ENCODE measurements at regions not wholly inside any gene's neighbourhood (a gene's known extent, or its start where the extent isn't known, plus 50 kb on each side); places are given as distances from the start of the nearest gene placed in this dataset.

- no peak for DNase-seq
- no peaks in the 10 kb centered on the region for H3K36me3 ChIP-seq
- TF ChIP-seq, protein P1, sequence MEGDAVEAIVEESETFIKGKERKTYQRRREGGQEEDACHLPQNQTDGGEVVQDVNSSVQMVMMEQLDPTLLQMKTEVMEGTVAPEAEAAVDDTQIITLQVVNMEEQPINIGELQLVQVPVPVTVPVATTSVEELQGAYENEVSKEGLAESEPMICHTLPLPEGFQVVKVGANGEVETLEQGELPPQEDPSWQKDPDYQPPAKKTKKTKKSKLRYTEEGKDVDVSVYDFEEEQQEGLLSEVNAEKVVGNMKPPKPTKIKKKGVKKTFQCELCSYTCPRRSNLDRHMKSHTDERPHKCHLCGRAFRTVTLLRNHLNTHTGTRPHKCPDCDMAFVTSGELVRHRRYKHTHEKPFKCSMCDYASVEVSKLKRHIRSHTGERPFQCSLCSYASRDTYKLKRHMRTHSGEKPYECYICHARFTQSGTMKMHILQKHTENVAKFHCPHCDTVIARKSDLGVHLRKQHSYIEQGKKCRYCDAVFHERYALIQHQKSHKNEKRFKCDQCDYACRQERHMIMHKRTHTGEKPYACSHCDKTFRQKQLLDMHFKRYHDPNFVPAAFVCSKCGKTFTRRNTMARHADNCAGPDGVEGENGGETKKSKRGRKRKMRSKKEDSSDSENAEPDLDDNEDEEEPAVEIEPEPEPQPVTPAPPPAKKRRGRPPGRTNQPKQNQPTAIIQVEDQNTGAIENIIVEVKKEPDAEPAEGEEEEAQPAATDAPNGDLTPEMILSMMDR (IDR thresholded peaks at IDR 0.05), result no peak
- TF ChIP-seq POLR2A (IDR thresholded peaks at IDR 0.05), result no peak
- intact Hi-C loops (cut with DNase I), result no loop called here
- peaks cover 0 to 20% (median 0%) of the 10 kb centered on the region in 9 donors for H3K27me3 ChIP-seq
- H3K9me3 ChIP-seq, result no peaks in the 10 kb centered on the region
- H3K4me3 ChIP-seq, result no peak overlapping the region
- ATAC-seq, result no peak
- H3K4me1 ChIP-seq, result no peaks in the 10 kb centered on the region
- H3K27ac ChIP-seq, result no peak overlapping the region
- 64 to 77% (median 67%) methylated on average over 2 of the region's 2 CpGs for WGBS, 4 donors
Observed at GRCh38 chr20:48531505-48531904, 296.3 kb downstream of the PREX1 start.

DNA sequence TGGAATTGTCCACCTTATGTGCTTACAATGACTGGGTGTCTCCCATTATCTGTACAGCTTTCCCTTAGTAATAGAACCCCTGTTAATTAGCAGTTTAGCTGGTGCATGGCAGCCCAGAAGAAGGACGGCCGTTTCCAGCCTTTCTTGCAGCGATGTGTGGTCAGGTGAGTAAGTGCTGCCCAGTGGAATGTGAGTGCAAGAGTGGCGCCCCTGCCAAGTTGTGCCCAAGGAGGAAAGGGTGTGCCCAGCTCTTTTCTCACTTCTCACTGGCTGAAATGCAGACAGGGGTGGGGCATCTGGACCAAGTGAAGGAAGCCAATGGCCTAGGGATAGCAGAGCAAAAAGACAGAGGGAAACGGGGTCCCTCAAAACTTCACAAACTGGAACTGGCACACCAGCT is 296.8 kb downstream of the PREX1 start:
- Histone ChIP-seq H3K36me3 (no peaks in the 10 kb centered on the region), H3K4me1 (no peaks in the 10 kb centered on the region), H3K4me3 (no peak overlapping the region), H3K9me3 (no peaks in the 10 kb centered on the region), H3K27me3 (peaks cover 0 to 24% (median 0%) of the 10 kb centered on the region in 9 donors), H3K27ac (no peak overlapping the region)
- intact Hi-C loops (cut with DNase I), result no loop called here
- ATAC-seq (no peak), DNase-seq (no peak)
- TF ChIP-seq POLR2A (IDR thresholded peaks at IDR 0.05), result no peak
- TF ChIP-seq, protein P1 (IDR thresholded peaks at IDR 0.05), result no peak
- 76 to 87% (median 80%) methylated on average over 5 of the region's 5 CpGs for WGBS, 4 donors

DNA sequence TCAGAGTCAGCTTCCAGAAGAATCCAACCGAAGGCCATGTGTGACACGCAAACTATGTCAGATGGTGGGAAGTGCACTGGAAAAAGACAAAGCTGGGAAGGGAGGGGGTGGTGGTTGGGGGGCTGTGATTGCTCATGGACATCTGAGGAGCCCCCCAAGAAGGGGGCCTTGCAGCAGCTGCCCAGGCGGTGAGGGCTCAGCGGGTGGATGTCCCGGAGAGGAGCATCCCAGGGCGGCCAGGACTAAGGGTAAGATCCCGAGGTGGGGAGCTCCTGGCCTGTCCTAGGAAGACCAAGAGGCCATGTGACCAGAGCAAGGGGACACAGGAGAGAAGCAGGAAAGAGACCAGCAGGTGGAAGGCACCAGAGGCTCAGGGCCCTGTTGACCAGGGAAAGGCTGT is 299.5 kb downstream of the PREX1 start:
- no peaks in the 10 kb centered on the region for H3K9me3 ChIP-seq
- H3K4me1 ChIP-seq, result no peaks in the 10 kb centered on the region
- no peak for TF ChIP-seq POLR2A (IDR thresholded peaks at IDR 0.05)
- TF ChIP-seq, protein P1 (IDR thresholded peaks at IDR 0.05), result no peak
- H3K36me3 ChIP-seq, result no peaks in the 10 kb centered on the region
- peaks cover 0 to 15% (median 0%) of the 10 kb centered on the region in 9 donors for H3K27me3 ChIP-seq
- no peak overlapping the region for H3K27ac ChIP-seq
- H3K4me3 ChIP-seq, result no peak overlapping the region
- DNase-seq (no peak), ATAC-seq (no peak)
- WGBS, 4 donors, result 91 to 98% (median 95%) methylated on average over 7 of the region's 7 CpGs
- intact Hi-C loops (cut with DNase I), result no loop called here

DNA sequence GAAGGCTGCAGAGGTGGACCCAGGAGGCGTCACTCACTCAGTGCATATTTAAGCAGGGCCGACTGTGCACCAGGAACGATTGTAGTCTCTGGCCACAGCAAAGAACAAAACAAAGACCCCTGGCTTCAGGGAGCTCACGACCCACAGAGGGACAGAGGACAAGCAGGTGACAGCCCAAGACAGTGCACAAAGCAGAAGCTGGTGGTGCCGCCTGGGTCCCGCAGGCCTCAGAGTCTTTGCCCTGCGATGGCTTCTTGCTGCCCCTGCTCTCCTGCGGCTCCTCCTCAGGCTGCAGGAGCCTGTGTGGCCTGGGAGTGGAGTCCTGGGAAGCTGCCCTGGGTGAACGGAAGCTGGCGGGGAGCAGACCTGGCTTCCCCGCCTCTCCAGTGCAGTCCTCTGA is 300.0 kb downstream of the PREX1 start:
- Histone ChIP-seq H3K9me3 (no peaks in the 10 kb centered on the region), H3K4me1 (no peaks in the 10 kb centered on the region), H3K36me3 (no peaks in the 10 kb centered on the region), H3K27me3 (peaks cover 0 to 14% (median 0%) of the 10 kb centered on the region in 9 donors), H3K4me3 (no peak overlapping the region), H3K27ac (no peak overlapping the region)
- intact Hi-C loops (cut with DNase I), result no loop called here
- no peak for ATAC-seq
- 76 to 78% (median 76%) methylated on average over 10 to 11 of the region's 11 CpGs for WGBS, 4 donors
- DNase-seq, result no peak
- TF ChIP-seq, protein P1 (IDR thresholded peaks at IDR 0.05), result no peak
- TF ChIP-seq POLR2A (IDR thresholded peaks at IDR 0.05), result no peak
